ENCODE measurements at regions not wholly inside any gene's neighbourhood (a gene's known extent, or its start where the extent isn't known, plus 50 kb on each side); places are given as distances from the start of the nearest gene placed in this dataset.

- Histone ChIP-seq H3K27me3 (ENCODE audit: control insufficient read depth in 1 of 2, insufficient read depth in 2 of 2, low read length in 2 of 2) (no peaks in the 10 kb centered on the region), H3K36me3 (ENCODE audit: control insufficient read depth in 2 of 2, insufficient read depth in 2 of 2, low read length in 1 of 2) (no peaks in the 10 kb centered on the region), H3K4me1 (ENCODE audit: control insufficient read depth in 2 of 2, insufficient read depth in 2 of 2, low read length in 1 of 2) (peaks cover 0 to 4% of the 10 kb centered on the region in 2 donors), H3K4me3 (ENCODE audit: low read depth in 1 of 2, low read length in 2 of 2) (no peak overlapping the region), H3K9me3 (ENCODE audit: control insufficient read depth in 2 of 2, insufficient read depth in 1 of 2, low read depth in 1 of 2, low read length in 1 of 2) (no peaks in the 10 kb centered on the region), H3K27ac (ENCODE audit: low read depth in 2 of 2, low read length in 1 of 2) (no peak overlapping the region)
- WGBS, 2 donors: 59 to 76% methylated on average over 2 of the region's 2 CpGs
Observed at GRCh38 chr7:106597014-106597413, 63.9 kb downstream of the CCDC71L start.

GRCh38 chr7:106595922-106596321, 65.0 kb downstream of the CCDC71L start:
- no peaks in the 10 kb centered on the region for H3K27me3 ChIP-seq (ENCODE audit: control insufficient read depth in 1 of 2, insufficient read depth in 2 of 2, low read length in 2 of 2)
- no peak overlapping the region for H3K27ac ChIP-seq (ENCODE audit: low read depth in 2 of 2, low read length in 1 of 2)
- no peaks in the 10 kb centered on the region for H3K36me3 ChIP-seq (ENCODE audit: control insufficient read depth in 2 of 2, insufficient read depth in 2 of 2, low read length in 1 of 2)
- 89% methylated on average over 3 of the region's 3 CpGs for WGBS, 2 donors
- H3K4me3 ChIP-seq (ENCODE audit: low read depth in 1 of 2, low read length in 2 of 2): no peak overlapping the region
- H3K9me3 ChIP-seq (ENCODE audit: control insufficient read depth in 2 of 2, insufficient read depth in 1 of 2, low read depth in 1 of 2, low read length in 1 of 2): no peaks in the 10 kb centered on the region
- H3K4me1 ChIP-seq (ENCODE audit: control insufficient read depth in 2 of 2, insufficient read depth in 2 of 2, low read length in 1 of 2): peaks cover 0 to 4% of the 10 kb centered on the region in 2 donors

- no peaks in the 10 kb centered on the region for H3K27me3 ChIP-seq (ENCODE audit: control insufficient read depth in 1 of 2, insufficient read depth in 2 of 2, low read length in 2 of 2)
- H3K27ac ChIP-seq (ENCODE audit: low read depth in 2 of 2, low read length in 1 of 2): no peak overlapping the region
- H3K9me3 ChIP-seq (ENCODE audit: control insufficient read depth in 2 of 2, insufficient read depth in 1 of 2, low read depth in 1 of 2, low read length in 1 of 2): no peaks in the 10 kb centered on the region
- H3K36me3 ChIP-seq (ENCODE audit: control insufficient read depth in 2 of 2, insufficient read depth in 2 of 2, low read length in 1 of 2): no peaks in the 10 kb centered on the region
- H3K4me1 ChIP-seq (ENCODE audit: control insufficient read depth in 2 of 2, insufficient read depth in 2 of 2, low read length in 1 of 2): no peaks in the 10 kb centered on the region
- H3K4me3 ChIP-seq (ENCODE audit: low read depth in 1 of 2, low read length in 2 of 2): no peak overlapping the region
- 90 to 94% methylated on average over 2 of the region's 2 CpGs for WGBS, 2 donors
Observed at GRCh38 chr7:106593028-106593417, 67.9 kb downstream of the CCDC71L start.

- Histone ChIP-seq H3K27ac (ENCODE audit: low read depth in 2 of 2, low read length in 1 of 2) (no peak overlapping the region), H3K9me3 (ENCODE audit: control insufficient read depth in 2 of 2, insufficient read depth in 1 of 2, low read depth in 1 of 2, low read length in 1 of 2) (no peaks in the 10 kb centered on the region), H3K4me3 (ENCODE audit: low read depth in 1 of 2, low read length in 2 of 2) (no peak overlapping the region), H3K36me3 (ENCODE audit: control insufficient read depth in 2 of 2, insufficient read depth in 2 of 2, low read length in 1 of 2) (no peaks in the 10 kb centered on the region), H3K4me1 (ENCODE audit: control insufficient read depth in 2 of 2, insufficient read depth in 2 of 2, low read length in 1 of 2) (no peaks in the 10 kb centered on the region), H3K27me3 (ENCODE audit: control insufficient read depth in 1 of 2, insufficient read depth in 2 of 2, low read length in 2 of 2) (no peaks in the 10 kb centered on the region)
- whole genome bisulfite sequencing, 2 donors: 35 to 54% methylated on average over 1 of the region's 1 CpG
Observed at GRCh38 chr7:106592282-106593027, 68.5 kb downstream of the CCDC71L start.

- 86 to 88% methylated on average over 4 of the region's 4 CpGs for WGBS, 2 donors
Observed at GRCh38 chr7:106591146-106591545, 69.8 kb downstream of the CCDC71L start.

GRCh38 chr7:106590209-106590816, 70.6 kb downstream of the CCDC71L start:
- Histone ChIP-seq H3K9me3 (ENCODE audit: control insufficient read depth in 2 of 2, insufficient read depth in 1 of 2, low read depth in 1 of 2, low read length in 1 of 2) (no peaks in the 10 kb centered on the region), H3K4me3 (ENCODE audit: low read depth in 1 of 2, low read length in 2 of 2) (no peak overlapping the region), H3K4me1 (ENCODE audit: control insufficient read depth in 2 of 2, insufficient read depth in 2 of 2, low read length in 1 of 2) (no peaks in the 10 kb centered on the region), H3K36me3 (ENCODE audit: control insufficient read depth in 2 of 2, insufficient read depth in 2 of 2, low read length in 1 of 2) (no peaks in the 10 kb centered on the region), H3K27ac (ENCODE audit: low read depth in 2 of 2, low read length in 1 of 2) (no peak overlapping the region), H3K27me3 (ENCODE audit: control insufficient read depth in 1 of 2, insufficient read depth in 2 of 2, low read length in 2 of 2) (no peaks in the 10 kb centered on the region)
- 53 to 54% methylated on average over 3 of the region's 3 CpGs for WGBS, 2 donors

More at GRCh38 chr7:106591146-106591545, 69.8 kb downstream of the CCDC71L start:
- Histone ChIP-seq H3K27me3 (ENCODE audit: control insufficient read depth in 1 of 2, insufficient read depth in 2 of 2, low read length in 2 of 2) (no peaks in the 10 kb centered on the region), H3K27ac (ENCODE audit: low read depth in 2 of 2, low read length in 1 of 2) (no peak overlapping the region), H3K4me1 (ENCODE audit: control insufficient read depth in 2 of 2, insufficient read depth in 2 of 2, low read length in 1 of 2) (no peaks in the 10 kb centered on the region), H3K36me3 (ENCODE audit: control insufficient read depth in 2 of 2, insufficient read depth in 2 of 2, low read length in 1 of 2) (no peaks in the 10 kb centered on the region), H3K9me3 (ENCODE audit: control insufficient read depth in 2 of 2, insufficient read depth in 1 of 2, low read depth in 1 of 2, low read length in 1 of 2) (no peaks in the 10 kb centered on the region), H3K4me3 (ENCODE audit: low read depth in 1 of 2, low read length in 2 of 2) (no peak overlapping the region)

- no peaks in the 10 kb centered on the region for H3K4me1 ChIP-seq (ENCODE audit: control insufficient read depth in 2 of 2, insufficient read depth in 2 of 2, low read length in 1 of 2)
- WGBS, 2 donors: 90 to 96% methylated on average over 6 of the region's 6 CpGs
- no peaks in the 10 kb centered on the region for H3K27me3 ChIP-seq (ENCODE audit: control insufficient read depth in 1 of 2, insufficient read depth in 2 of 2, low read length in 2 of 2)
- no peaks in the 10 kb centered on the region for H3K9me3 ChIP-seq (ENCODE audit: control insufficient read depth in 2 of 2, insufficient read depth in 1 of 2, low read depth in 1 of 2, low read length in 1 of 2)
- H3K4me3 ChIP-seq (ENCODE audit: low read depth in 1 of 2, low read length in 2 of 2): no peak overlapping the region
- no peaks in the 10 kb centered on the region for H3K36me3 ChIP-seq (ENCODE audit: control insufficient read depth in 2 of 2, insufficient read depth in 2 of 2, low read length in 1 of 2)
- H3K27ac ChIP-seq (ENCODE audit: low read depth in 2 of 2, low read length in 1 of 2): no peak overlapping the region
Observed at GRCh38 chr7:106589198-106589879, 71.6 kb downstream of the CCDC71L start.

- Histone ChIP-seq H3K4me3 (ENCODE audit: low read depth in 1 of 2, low read length in 2 of 2) (no peak overlapping the region), H3K27ac (ENCODE audit: low read depth in 2 of 2, low read length in 1 of 2) (no peak overlapping the region), H3K9me3 (ENCODE audit: control insufficient read depth in 2 of 2, insufficient read depth in 1 of 2, low read depth in 1 of 2, low read length in 1 of 2) (no peaks in the 10 kb centered on the region), H3K36me3 (ENCODE audit: control insufficient read depth in 2 of 2, insufficient read depth in 2 of 2, low read length in 1 of 2) (no peaks in the 10 kb centered on the region), H3K27me3 (ENCODE audit: control insufficient read depth in 1 of 2, insufficient read depth in 2 of 2, low read length in 2 of 2) (no peaks in the 10 kb centered on the region), H3K4me1 (ENCODE audit: control insufficient read depth in 2 of 2, insufficient read depth in 2 of 2, low read length in 1 of 2) (no peaks in the 10 kb centered on the region)
- WGBS, 2 donors: 84 to 89% methylated on average over 10 of the region's 10 CpGs
Observed at GRCh38 chr7:106588422-106589197, 72.3 kb downstream of the CCDC71L start.

- Histone ChIP-seq H3K36me3 (ENCODE audit: control insufficient read depth in 2 of 2, insufficient read depth in 2 of 2, low read length in 1 of 2) (no peaks in the 10 kb centered on the region), H3K4me1 (ENCODE audit: control insufficient read depth in 2 of 2, insufficient read depth in 2 of 2, low read length in 1 of 2) (no peaks in the 10 kb centered on the region), H3K4me3 (ENCODE audit: low read depth in 1 of 2, low read length in 2 of 2) (no peak overlapping the region), H3K9me3 (ENCODE audit: control insufficient read depth in 2 of 2, insufficient read depth in 1 of 2, low read depth in 1 of 2, low read length in 1 of 2) (no peaks in the 10 kb centered on the region), H3K27ac (ENCODE audit: low read depth in 2 of 2, low read length in 1 of 2) (no peak overlapping the region), H3K27me3 (ENCODE audit: control insufficient read depth in 1 of 2, insufficient read depth in 2 of 2, low read length in 2 of 2) (no peaks in the 10 kb centered on the region)
- 82 to 87% methylated on average over 7 of the region's 7 CpGs for WGBS, 2 donors
Observed at GRCh38 chr7:106584914-106585759, 75.8 kb downstream of the CCDC71L start.

All from esophagus (tissue), 2 donors.